ENCODE measurements at regions not wholly inside any gene's neighbourhood (a gene's known extent, or its start where the extent isn't known, plus 50 kb on each side); places are given as distances from the start of the nearest gene placed in this dataset.
"Not testable (repeated sequence)": the region's sequence is repeated elsewhere in the genome, so short reads cannot be mapped to it uniquely, and the experiment has no call there.

DNA sequence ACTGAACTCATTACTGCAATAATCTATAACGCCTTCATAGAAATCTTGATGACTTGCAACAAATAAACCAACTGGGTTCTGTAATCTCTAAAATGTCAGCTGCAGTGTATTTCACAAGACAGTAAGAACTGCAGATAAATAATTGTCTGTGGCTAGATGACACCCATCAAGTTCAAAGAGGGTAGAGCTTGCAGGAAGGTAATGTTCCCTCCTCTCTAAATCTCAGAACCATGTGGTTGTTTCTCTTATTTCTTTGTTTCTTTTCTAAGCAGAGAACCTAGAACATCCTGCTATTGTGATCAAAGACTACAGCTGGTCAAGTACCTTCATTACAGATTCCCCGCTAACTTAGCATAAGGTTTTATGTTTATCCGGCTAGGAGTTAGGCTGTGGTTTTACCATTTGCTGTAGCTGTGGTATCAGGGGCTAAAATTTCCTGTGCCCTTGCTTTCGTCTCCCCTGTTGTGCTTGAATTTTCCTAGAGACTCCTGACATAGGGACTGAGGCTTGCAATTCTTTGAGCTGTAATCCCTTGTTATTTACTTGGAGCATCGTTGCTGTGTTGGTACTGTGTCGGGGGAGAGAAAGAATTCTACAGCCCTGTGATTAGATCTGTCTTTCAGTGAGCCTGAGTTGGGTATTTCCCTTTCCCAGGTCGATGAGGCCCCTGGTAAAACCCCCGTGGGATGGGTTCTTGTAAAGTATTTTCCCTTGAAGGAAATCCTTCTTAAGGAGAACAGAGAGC is 253.1 kb upstream of the BTG1 start:
- no peak for DNase-seq (ENCODE audit: low read depth)

DNA sequence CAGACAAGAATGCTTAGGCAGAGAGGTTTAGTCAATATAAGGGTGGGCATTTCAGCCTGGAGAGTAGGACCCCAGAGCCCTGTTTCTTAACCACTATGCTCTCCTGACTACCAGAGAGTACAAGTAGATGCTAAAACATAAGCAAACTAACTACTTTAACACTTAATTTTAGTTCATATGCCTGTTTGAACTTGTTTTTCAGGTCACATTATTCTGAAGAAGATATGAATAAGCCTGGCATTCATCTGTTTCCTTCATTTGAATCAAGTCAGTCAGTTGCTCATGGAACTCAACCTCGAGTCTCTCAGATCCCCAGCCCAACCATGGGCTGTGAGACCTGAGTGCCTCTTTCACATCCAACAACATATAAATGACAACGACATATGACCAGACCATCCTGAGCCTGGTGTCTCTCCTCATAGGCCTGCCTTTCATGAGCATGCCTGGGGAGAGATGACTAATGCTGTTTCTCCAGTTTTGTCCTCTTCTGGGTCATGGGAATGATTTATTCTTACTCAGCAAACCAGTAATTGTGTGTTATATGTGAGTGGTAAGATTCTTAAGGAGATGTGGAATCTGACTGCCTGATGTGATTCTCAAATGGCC is 251.1 kb upstream of the BTG1 start:
- DNase-seq (ENCODE audit: low read depth), result no peak

DNA sequence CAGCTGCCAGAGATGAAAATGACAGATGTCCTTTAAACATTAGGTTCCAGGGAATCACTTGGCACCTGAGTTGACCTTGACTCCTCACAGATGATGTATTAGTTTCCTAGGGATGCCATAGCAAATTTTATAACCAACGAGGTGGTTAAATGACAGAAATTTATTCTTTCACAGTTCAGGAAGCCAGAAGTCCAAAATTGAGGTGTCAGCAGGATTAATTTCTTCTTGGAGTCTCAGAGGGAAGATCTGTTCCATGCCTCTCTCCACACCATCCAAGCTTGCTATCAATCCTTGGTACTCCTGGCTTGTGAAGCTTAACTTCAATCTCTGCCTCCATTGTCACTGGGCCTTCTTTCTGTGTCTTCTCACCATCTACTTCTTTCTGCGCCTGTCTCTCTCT is 249.7 kb upstream of the BTG1 start:
- no peak for DNase-seq (ENCODE audit: low read depth)

DNA sequence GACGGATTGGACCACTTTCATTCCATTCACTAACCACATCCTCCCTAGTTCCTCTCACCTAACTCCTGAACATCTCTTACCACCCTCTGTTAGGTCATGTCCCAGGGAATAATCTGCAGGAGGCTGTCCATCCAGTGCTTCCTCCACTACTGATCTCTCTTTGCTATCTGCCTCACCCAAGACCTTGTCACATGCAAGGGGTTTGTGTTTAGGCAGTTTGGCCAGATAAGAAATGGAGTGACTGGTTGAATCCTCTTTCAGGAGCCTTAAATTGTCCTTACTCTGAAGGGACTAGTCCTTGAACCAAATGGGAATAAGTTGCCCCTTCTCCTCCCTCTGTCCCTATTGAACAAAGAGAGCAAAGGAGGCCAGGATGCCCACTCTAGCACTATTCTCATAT is 249.2 kb upstream of the BTG1 start:
- DNase-seq (ENCODE audit: low read depth), result no peak

DNA sequence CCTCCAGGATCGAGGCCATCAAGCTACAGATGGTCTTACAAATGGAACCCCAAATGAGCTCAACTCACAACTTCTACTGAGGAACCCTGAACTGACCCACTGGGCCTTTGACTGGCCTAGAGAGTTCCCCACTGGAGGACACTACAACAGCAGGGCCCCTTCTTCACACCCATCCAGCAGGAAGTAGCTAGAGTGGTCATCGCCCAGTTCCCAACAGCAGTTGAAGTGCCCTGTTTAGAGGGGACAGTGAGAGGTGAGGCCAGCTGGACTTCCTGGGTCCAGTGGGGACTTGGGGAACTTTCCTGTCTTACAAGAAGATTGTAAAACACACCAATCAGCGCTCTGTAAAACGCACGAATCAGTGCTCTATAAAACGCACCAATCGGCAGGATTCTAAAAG is 247.9 kb upstream of the BTG1 start:
- DNase-seq (ENCODE audit: low read depth), result no peak

DNA sequence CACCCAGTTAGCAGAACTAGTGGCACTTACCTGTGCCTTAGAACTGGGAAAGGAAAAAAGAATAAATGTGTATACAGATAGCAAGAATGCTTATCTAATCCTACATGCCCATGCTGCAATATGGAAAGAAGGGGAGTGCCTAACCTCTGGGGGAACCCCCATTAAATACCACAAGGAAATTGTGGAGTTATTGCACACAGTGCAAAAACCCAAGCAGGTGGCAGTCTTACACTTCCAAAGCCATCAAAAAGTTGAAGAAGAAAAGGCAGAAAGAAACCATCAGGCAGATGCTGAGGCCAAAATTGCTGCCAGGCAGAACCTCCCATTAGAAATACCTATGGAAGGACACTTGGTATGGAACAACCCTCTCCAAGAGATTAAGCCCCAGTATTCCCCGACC is 246.1 kb upstream of the BTG1 start:
- DNase-seq (ENCODE audit: low read depth), result not testable (repeated sequence)

DNA sequence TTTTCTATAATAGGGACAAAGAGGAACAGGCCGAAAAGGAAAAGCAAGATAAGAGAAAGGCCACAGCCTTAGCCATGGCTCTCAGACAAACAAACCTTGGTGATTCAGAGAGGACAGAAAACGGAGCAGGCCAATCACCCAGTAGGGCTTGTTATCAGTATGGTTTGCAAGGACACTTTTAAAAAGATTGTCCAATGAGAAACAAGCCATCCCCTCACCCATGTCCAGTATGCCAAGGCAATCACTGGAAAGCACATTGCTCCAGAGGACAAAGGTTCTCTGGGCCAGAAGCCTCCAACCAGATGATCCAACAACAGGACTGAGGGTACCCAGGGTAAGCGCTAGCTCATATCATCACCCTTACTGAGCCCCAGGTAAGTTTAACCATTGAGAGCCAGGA is 243.8 kb upstream of the BTG1 start:
- no peak for DNase-seq (ENCODE audit: low read depth)

DNA sequence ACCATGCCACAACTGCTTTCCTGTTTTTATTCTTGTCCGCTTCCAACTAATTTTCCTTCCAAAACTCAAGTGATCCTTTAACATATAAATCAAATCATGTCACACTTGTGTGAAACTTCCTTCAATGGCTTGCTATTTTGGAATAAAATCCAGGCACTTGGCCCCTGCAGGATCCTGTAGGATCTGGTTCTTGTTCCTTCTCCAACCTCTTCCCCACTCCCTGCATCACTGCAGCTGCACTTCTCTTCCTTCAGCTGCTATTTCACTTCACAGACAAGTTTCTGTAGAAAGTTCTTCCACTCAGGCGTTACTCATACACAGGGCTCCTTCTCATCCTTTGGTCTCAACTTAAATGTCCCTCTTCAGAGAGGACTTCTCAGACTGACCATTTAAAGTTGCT is 239.7 kb upstream of the BTG1 start:
- no peak for DNase-seq (ENCODE audit: low read depth)

DNA sequence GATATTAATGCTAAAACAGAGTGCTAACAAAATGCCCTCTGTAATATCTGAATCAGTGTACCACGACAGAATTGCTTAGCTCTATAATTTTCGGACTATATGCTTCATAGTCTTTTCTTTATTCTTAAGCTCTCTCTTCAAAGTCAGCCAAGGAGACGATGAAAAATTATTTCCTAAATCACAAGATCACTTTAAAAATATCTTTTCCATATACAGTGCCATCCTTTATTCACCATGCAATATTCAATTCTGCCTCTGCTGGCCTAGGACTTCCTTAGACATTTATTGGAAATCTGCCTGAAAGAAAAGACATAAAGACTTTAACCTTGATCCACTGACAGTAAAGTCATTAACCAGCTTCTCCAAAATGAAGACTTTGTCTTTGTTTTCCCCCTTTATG is 238.9 kb upstream of the BTG1 start:
- DNase-seq (ENCODE audit: low read depth), result no peak

DNA sequence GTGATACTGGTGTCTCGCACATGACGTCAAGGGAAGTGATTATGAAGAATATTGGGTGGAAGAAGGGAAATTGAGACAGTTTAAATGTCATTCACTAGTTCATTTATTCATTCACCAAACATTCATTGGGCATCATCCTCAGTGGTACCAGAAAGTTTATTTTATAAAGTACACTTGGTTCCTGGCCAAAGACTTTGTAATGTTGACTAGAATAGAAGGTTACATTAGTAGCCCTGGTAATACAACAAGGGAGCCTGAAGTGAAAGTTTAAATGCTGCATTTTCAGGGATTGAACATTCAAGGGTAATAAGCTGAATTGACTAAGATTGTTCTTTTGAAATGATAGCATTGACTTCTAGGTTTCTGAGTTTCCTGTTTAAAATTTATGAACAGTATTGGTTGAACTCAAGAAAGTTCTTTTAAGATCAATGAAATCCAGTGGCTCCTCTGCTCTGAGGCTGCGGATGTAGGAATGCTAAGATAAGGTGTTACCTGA is 236.8 kb upstream of the BTG1 start:
- no peak for DNase-seq (ENCODE audit: low read depth)

DNA sequence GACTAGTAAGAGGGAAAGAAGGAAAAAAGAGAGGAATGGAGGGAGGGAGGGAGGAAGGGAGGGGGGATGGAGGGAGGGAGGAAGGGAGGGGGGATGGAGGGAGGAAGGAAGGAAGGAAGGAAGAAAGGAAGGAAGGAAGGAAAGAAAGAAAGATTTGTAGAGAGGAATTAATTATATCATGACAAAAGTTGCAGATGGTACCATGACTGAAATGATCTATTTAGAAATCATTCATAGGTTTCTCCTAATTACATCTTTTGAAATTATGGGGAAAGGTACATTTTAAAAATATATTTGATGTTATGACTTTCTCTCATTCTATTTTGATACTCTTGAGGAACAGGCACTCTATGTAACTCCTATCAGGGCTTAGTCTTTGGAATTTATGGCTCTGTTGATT is 236.2 kb upstream of the BTG1 start:
- DNase-seq (ENCODE audit: low read depth), result no peak

DNA sequence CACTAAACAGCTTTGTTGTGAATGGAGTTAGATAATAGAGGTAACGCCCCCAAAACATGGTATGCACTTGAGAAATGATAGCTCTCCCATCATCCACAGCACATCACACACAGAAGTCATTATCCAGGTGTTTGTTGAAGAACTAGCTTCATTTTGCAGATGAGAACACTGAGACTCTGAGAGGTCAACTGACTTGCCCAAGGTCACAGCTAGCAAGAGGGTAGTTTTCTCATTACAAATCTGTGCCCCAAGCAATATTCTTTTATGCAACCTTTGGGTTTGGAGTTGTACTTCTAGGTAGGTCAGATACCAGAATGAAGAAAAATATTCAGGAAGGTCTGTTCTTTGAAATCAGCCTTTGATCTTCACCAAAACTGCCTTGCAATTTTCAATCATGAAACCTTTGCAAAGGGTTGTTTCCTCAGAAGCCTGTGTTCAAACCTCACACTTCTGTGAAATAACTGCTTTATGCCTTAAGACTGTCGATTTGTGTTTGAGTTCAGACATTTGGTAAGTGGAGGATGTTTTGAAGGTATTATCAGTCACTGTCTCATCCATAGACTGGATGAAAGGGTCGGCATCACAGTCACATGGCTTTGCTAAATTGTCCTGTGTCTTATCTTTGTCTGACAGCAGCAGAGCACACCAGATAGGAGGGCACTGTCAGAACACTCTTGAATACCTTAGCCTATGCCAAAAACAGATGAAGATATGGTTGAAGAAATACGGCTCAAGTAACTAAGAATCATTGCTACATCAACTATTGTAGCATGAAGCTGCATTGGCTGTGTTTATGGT is 233.2 kb upstream of the BTG1 start:
- no peak for DNase-seq (ENCODE audit: low read depth)

DNA sequence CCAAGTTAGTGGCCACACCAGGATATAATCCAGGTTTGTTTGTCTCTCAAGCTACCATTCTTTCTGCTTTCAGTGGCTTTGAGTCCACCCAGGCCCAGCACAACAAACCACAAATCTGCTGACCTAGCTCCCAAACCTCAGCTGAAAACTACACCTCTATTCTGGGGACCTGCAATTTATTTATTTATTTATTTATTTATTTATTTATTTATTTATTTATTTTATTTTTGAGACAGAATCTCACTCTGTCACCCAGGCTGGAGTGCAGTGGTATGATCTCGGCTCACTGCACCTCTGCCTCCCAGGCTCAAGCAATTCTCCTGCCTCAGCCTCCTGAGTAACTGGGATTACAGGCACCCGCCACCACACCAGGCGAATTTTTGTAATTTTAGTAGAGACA is 229.9 kb upstream of the BTG1 start:
- not testable (repeated sequence) for DNase-seq (ENCODE audit: low read depth)

DNA sequence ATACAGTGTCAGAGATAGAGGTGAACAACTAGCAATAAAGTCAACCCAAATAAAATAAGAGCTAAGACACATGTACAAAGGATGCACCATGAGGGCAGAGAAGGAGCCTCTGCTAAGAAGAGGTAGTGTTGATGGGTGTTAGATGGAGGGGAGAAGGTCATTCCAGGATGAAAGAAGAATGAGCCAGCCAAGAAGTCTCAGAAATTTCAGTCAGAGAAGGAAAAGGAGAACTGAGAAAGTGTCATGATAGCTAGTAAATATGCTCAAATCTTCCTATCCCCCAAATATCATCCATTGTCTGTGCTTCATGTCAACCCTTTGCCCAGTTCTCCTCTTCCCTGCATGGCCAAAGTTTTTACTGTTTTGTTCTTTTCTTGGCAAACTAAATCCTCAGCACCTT is 225.2 kb upstream of the BTG1 start:
- DNase-seq (ENCODE audit: low read depth), result no peak

DNA sequence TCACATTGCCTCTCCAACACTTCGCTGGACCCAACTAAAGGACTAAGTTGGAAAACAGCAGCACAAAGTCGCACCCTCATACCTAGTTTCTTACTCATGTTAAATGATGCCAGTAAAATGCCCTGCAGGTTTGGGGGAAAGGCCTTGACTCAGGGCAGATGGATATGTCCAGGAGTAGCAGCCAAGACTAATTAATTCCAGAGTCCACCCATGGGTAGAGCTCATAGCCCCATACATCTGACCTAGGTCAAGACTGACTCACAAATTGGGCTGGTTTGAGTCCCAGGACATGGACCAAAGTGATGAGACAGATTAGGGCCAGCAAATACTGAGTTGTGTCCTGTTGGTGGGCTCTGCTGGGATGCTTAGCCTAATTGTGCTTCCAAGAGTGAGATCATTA is 224.0 kb upstream of the BTG1 start:
- DNase-seq (ENCODE audit: low read depth), result no peak

DNA sequence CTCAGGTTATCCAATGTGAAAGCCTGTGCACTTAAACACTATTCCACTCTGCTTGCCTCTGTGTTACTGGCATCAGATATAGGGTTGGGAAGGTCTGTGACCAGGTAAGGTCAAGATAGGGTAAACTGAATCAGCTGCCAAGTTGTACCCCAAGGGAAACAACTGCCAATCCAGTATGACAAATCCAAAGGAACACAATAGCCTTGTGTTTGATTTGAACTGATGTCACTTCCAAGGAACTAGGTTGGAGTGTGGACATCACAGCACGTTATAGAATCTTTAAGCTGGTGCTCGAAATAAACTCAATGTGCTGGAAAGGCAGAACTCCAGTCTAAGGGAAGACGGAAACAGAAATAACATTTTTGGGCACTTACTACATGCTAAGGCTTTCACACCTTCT is 223.4 kb upstream of the BTG1 start:
- DNase-seq (ENCODE audit: low read depth), result no peak

DNA sequence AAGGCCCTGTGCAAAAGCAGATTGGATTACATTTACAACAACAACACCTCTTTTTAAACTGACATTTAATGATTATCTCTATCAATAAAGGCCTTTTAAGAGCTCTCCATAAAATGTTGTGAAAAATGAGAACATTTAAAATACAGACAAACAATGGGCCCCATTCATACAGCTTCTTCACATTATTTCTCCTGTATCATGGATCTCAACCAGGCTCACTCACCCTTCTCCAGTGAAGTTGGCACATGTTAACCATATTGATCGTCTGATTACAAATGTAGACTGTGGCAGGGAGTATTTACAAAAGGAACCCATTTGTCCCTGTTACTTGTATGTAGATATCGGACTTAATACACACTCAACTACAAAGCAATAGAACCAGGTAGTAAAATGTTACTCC is 220.2 kb upstream of the BTG1 start:
- DNase-seq (ENCODE audit: low read depth), result no peak

DNA sequence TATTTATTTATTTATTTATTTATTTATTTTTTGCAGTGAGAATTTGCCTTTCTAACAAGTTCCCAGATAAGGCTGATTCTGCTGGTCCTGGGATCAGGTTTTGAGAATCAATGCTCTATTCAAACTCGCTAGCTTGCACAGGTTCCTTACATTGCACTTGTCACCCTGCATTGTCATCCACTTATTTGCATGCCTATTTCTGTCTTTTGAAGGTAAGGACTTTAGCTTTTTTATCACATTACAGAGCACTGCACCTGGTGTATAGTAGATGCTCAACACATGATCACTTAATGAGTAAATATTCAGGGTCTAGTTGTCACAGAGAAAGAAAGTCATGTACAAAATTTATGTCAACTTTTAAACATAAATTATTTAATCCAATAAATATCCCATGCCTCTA is 219.7 kb upstream of the BTG1 start:
- DNase-seq (ENCODE audit: low read depth), result no peak

DNA sequence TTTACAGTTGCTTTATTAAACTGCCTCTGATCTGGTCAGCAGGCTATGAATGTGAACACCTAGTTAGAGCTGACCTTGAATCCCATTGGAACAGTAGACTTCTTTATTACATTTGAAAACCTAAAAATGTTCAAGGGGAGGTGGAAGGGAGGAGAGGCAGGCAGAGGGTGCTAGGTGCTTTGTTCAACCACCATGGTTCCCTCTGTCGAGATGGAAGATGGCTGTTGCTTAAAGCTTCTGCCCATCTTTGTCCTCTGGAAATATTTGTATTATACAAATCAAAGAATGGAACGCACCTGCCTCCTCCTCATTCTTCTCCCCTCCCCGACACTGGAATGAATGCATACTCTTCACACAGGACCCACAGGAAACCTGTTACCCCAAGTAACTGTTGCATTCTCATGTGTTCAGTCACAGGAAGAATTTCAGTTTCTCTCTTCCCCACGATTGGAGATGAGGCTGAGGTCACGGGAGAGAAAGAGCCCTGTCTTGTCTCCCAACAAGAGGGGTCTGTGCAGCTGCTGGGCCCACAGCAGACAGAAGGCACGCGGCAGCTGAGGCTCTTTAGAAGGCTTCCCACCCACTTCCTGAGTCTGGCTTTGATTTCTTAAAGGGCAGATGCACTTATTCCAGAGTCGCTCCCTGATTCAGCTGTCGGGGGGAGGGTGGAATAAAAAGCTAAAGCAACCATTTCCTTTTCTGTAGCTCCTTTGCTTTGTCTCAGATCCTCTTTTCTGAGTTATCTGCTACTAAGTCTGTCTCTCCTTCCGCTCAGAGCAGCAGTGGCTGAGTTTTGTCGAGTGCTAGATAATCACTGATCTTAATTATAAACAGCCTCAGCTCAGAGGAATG is 217.9 kb upstream of the BTG1 start:
- DNase-seq (ENCODE audit: low read depth), result peak; percentile 19

DNA sequence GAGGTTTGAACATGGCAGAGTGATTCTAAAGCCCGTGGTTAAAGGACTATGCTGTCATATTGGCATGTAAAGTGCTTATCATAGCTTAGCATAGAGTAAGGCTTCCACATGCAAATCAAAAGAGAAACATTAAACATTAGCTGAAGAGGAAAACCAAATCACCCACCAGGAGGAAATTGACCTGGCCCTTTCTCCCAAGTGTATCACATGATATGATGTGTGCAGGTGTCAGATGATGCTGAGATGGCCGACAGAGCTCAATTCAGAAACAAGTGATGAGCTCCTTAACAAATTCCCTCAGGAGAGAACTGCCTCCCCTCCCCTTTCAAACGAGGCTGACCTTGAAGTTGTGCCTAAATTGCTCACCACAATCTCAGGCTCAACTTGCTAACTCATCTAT is 217.1 kb upstream of the BTG1 start:
- DNase-seq (ENCODE audit: low read depth), result no peak

DNA sequence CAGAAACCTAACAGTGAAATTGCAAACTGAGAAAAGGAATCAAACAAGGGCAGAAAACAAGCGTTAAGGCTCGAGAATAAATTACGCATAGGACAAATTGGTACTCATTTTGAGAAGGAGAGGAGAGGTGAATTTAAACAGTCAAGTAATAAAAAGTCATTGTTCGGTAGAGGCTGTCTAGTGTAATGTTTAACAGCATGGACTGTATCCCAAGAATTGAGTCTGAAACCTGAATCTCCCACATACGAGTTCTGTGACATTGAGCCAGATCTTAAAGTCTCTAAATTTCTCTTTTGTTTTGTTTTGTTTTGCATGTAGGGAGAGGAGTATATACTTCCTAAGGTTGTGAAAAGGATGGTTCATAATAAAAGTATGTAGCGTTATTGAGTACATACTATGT is 216.5 kb upstream of the BTG1 start:
- DNase-seq (ENCODE audit: low read depth), result no peak

DNA sequence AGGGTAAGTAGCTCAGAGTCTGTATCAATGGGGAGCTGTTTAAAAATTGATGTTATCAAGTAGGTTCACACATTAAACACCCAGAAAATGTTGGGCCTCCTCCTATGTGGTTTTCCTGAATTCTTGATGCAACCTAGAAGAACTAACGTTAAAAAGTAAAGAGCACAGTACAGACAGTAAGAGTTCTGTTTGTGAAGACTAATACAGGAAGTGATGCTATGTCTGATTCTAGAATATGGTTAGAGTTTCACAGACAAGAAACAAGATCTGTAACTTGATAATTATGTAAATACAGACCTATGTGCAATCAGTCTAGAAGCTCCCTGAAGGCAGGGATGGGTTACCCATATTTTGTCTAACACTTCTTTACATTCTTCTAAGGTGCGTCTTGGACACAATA is 214.9 kb upstream of the BTG1 start:
- DNase-seq (ENCODE audit: low read depth), result no peak
